MCF 10A (cell line): ENCODE measurements at regions not wholly inside any gene's neighbourhood (a gene's known extent, or its start where the extent isn't known, plus 50 kb on each side); places are given as distances from the start of the nearest gene placed in this dataset.
A peak's percentile ranks its signal among the peaks of the same experiment; 100 is the strongest.

Experiments
- BruUV-seq: library from RNA; stranded (reverse); fragments of 400-500 nt; replicated peaks from 2 replicates; lab custom pipeline; 2021; lab: Mats Ljungman, UMichigan
- CTCF ChIA-PET: fragments of 300-600 bp; sonication (Branson Sonifier 250); formaldehyde crosslinking; extraction: SDS; loops from one replicate; lab custom pipeline; 2021; ENCODE audit warnings: antibody characterized with exemption, inconsistent platforms; lab: Yijun Ruan, JAX
- POLR2A ChIA-PET: fragments of 300-600, 350-650 bp; sonication (Branson Sonifier 250); formaldehyde crosslinking; extraction: SDS; loops from one replicate; lab custom pipeline; 2020; ENCODE audit warnings: antibody characterized with exemption, inconsistent platforms; lab: Yijun Ruan, JAX
- DNase-seq: peaks from one replicate; pipeline ENCODE4 v3.0.0-alpha.2; 2018; ENCODE audit not compliant: unreplicated experiment
- H3K27ac Mint-ChIP-seq: one replicate; pipeline ENCODE4 v1.8.0; 2022; ENCODE audit warnings: mild to moderate bottlenecking, low read depth, mixed read lengths; ENCODE audit not compliant: unreplicated experiment
- H3K27me3 Mint-ChIP-seq: one replicate; pipeline ENCODE4 v1.8.0; 2022; ENCODE audit warnings: mixed read lengths; ENCODE audit not compliant: insufficient read depth, unreplicated experiment
- H3K36me3 Mint-ChIP-seq: one replicate; pipeline ENCODE4 v1.8.0; 2022; ENCODE audit warnings: mild to moderate bottlenecking, moderate library complexity, mixed read lengths; ENCODE audit not compliant: insufficient read depth, unreplicated experiment
- H3K4me1 Mint-ChIP-seq: one replicate; pipeline ENCODE4 v1.8.0; 2022; ENCODE audit warnings: mixed read lengths; ENCODE audit not compliant: insufficient read depth, unreplicated experiment
- H3K4me3 Mint-ChIP-seq: one replicate; pipeline ENCODE4 v1.8.0; 2022; ENCODE audit warnings: mild to moderate bottlenecking, moderate library complexity, mixed read lengths; ENCODE audit not compliant: unreplicated experiment
- H3K9me3 Mint-ChIP-seq: one replicate; pipeline ENCODE4 v1.8.0; 2022; ENCODE audit warnings: mixed read lengths; ENCODE audit not compliant: unreplicated experiment
- CTCF ChIP-seq: fragments of 200-600 bp; IDR thresholded peaks from one replicate; pipeline ENCODE4 v1.8.0; 2022; ENCODE audit warnings: antibody characterized with exemption, mild to moderate bottlenecking; ENCODE audit not compliant: unreplicated experiment
- intact Hi-C: fragments of 100-400 bp; cut with micrococcal nuclease; formaldehyde crosslinking; loops from 2 replicates; pipeline ENCODE4 v1.14.1; 2022

- Mint-ChIP-seq H3K36me3 (no peaks in the 10 kb centered on the region), H3K4me1 (peaks cover 18% of the 10 kb centered on the region), H3K4me3 (no peak overlapping the region), H3K9me3 (no peaks in the 10 kb centered on the region), H3K27ac (no peak overlapping the region), H3K27me3 (no peaks in the 10 kb centered on the region)
- POLR2A ChIA-PET, result interaction anchor here (1.1 to 1.7 kb wide), 3 partner anchors 224 to 245 kb away, joined by 3 to 6 read pairs (median 5); partner anchors contain the start of gene BUB3
- BruUV-seq, result no TSS peak
- no peak for TF ChIP-seq CTCF
- intact Hi-C loops, result no loop called here
- DNase-seq, result no peak
- CTCF ChIA-PET, result interaction anchor here (0.6 to 4.8 kb wide), 12 partner anchors 12 to 992 kb away, joined by 3 to 51 read pairs (median 4); partner anchors contain the start of gene BUB3
Measured at GRCh38 chr10:123379156-123379555, 225.0 kb downstream of the BUB3 start.

- Mint-ChIP-seq H3K36me3 (no peaks in the 10 kb centered on the region), H3K27ac (no peak overlapping the region), H3K4me3 (no peak overlapping the region), H3K9me3 (no peaks in the 10 kb centered on the region), H3K27me3 (no peaks in the 10 kb centered on the region), H3K4me1 (peaks cover 18% of the 10 kb centered on the region)
- ChIA-PET CTCF (interaction anchor here (0.6 to 4.8 kb wide), 42 partner anchors 8 to 1122 kb away, joined by 3 to 51 read pairs (median 4); partner anchors contain the start of gene BUB3), POLR2A (interaction anchor here (0.7 to 1.8 kb wide), 8 partner anchors 178 to 340 kb away, joined by 3 to 10 read pairs (median 4); partner anchors contain the start of gene BUB3)
- DNase-seq, result peak; percentile 33
- intact Hi-C loops, result loop anchor here (1.0 to 2.0 kb wide), 5 partner anchors 179 to 337 kb away; partner anchors contain the start of gene BUB3
- no TSS peak for BruUV-seq
- TF ChIP-seq CTCF, result peak; percentile 41
Measured at GRCh38 chr10:123380491-123381085, 226.4 kb downstream of the BUB3 start.

GRCh38 chr10:123381224-123381623 is 227.0 kb downstream of the BUB3 start:
- ChIA-PET POLR2A (interaction anchor here (0.7 to 1.8 kb wide), 7 partner anchors 178 to 340 kb away, joined by 3 to 10 read pairs (median 4); partner anchors contain the start of gene BUB3), CTCF (interaction anchor here (0.6 to 4.8 kb wide), 39 partner anchors 8 to 1121 kb away, joined by 3 to 51 read pairs (median 4); no protein-coding TSS in a partner anchor)
- intact Hi-C loops, result loop anchor here (2.0 kb wide), 2 partner anchors 226 to 236 kb away; partner anchors contain the start of gene BUB3
- no peak for TF ChIP-seq CTCF
- BruUV-seq, result no TSS peak
- H3K36me3 Mint-ChIP-seq, result no peaks in the 10 kb centered on the region
- no peak overlapping the region for H3K27ac Mint-ChIP-seq
- H3K27me3 Mint-ChIP-seq, result no peaks in the 10 kb centered on the region
- H3K4me1 Mint-ChIP-seq, result peaks cover 18% of the 10 kb centered on the region
- no peak overlapping the region for H3K4me3 Mint-ChIP-seq
- peak; percentile 55 for DNase-seq
- H3K9me3 Mint-ChIP-seq, result no peaks in the 10 kb centered on the region

- peaks cover 7% of the 10 kb centered on the region for H3K9me3 Mint-ChIP-seq
- no peak for DNase-seq
- H3K36me3 Mint-ChIP-seq, result no peaks in the 10 kb centered on the region
- no peaks in the 10 kb centered on the region for H3K27me3 Mint-ChIP-seq
- intact Hi-C loops, result no loop called here
- no peak overlapping the region for H3K4me3 Mint-ChIP-seq
- TF ChIP-seq CTCF, result no peak
- ChIA-PET POLR2A (no interaction called here), CTCF (interaction anchor here (0.9 to 4.8 kb wide), 2 partner anchors 46 to 250 kb away, joined by 3 to 50 read pairs; no protein-coding TSS in a partner anchor)
- BruUV-seq, result no TSS peak
- peaks cover 15% of the 10 kb centered on the region for H3K4me1 Mint-ChIP-seq
- no peak overlapping the region for H3K27ac Mint-ChIP-seq
Measured at GRCh38 chr10:123382491-123382890, 228.3 kb downstream of the BUB3 start.
